Subcutaneous abdominal adipose tissue (tissue), 5 donors: ENCODE measurements at regions not wholly inside any gene's neighbourhood (a gene's known extent, or its start where the extent isn't known, plus 50 kb on each side); places are given as distances from the start of the nearest gene placed in this dataset.

Source experiments
- H3K27ac ChIP-seq: one replicate; pipeline ENCODE4 v1.7.0; 2013; ENCODE audit warnings: low read depth, mild to moderate bottlenecking, inconsistent platforms, low read length, moderate library complexity
- H3K27me3 ChIP-seq, 5 donors: one replicate each; pipeline ENCODE4 v1.7.0; 2013; ENCODE audit warnings: low read length in 5 of 5, inconsistent platforms in 1 of 5; ENCODE audit not compliant: control insufficient read depth in 5 of 5, insufficient read depth in 4 of 5
- H3K36me3 ChIP-seq, 5 donors: one replicate each; pipeline ENCODE4 v1.7.0; 2013; ENCODE audit warnings: low read length in 5 of 5; ENCODE audit not compliant: control insufficient read depth in 5 of 5, insufficient read depth in 5 of 5
- H3K4me1 ChIP-seq, 5 donors: one replicate each; pipeline ENCODE4 v1.7.0; 2013; ENCODE audit warnings: low read length in 5 of 5, mild to moderate bottlenecking in 3 of 5, moderate library complexity in 1 of 5; ENCODE audit not compliant: control insufficient read depth in 5 of 5, insufficient read depth in 5 of 5
- H3K4me3 ChIP-seq, 5 donors: one replicate each; pipeline ENCODE4 v1.7.0; 2013; ENCODE audit warnings: low read length in 5 of 5, low read depth in 1 of 5
- H3K9ac ChIP-seq, 5 donors: one replicate each; pipeline ENCODE4 v1.7.0; 2013; ENCODE audit warnings: low read length in 5 of 5, mild to moderate bottlenecking in 4 of 5, moderate library complexity in 3 of 5
- H3K9me3 ChIP-seq, 5 donors: one replicate each; pipeline ENCODE4 v1.7.0; 2013; ENCODE audit warnings: low read length in 5 of 5; ENCODE audit not compliant: control insufficient read depth in 5 of 5
- donor health status: healthy.
- donor health status: healthy.
- donor health status: healthy.
- donor health status: healthy.
- donor health status: healthy.

DNA sequence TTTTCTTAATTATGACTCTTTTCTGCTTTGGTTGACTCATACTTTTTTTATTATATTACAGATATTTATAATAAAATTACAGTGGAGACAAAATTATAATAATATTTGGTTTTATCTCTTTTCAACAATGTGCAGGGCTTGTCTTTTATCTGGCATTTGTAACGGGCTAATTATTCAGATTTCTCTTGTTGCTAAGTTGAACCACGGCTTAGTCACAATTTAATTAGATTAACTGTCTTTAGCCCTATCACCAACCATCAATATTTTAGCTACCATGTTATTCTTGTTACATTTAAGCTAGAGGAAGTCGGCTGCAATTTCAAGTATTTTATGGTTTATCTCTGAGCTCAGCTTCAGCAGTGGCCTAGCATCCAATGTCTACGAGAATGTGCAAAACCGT lies 798.9 kb upstream of the CA10 start:
- Histone ChIP-seq H3K4me1 (no peaks in the 10 kb centered on the region), H3K27ac (no peak overlapping the region), H3K4me3 (no peak overlapping the region), H3K27me3 (no peaks in the 10 kb centered on the region), H3K9me3 (peaks cover 0 to 2% (median 0%) of the 10 kb centered on the region in 5 donors), H3K36me3 (no peaks in the 10 kb centered on the region), H3K9ac (no peak overlapping the region)

DNA sequence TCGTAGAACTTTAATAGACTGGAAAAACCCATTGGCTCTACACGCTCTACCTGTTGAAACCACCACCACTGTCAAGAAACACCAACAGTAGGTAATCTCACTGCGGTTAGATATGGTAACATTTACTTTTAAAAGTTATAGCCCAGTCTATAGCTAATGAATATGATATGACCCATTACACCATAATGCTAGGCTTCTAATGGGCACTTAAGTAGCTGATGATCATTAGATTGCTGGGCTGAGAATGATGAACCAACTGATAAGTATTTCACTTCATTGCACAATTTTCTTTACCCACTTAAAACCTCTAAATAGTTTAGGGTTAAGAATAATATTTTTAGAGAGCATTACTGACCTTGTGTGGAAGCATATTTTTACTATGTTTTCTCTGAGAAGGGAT lies 788.9 kb upstream of the CA10 start:
- Histone ChIP-seq H3K9ac (no peak overlapping the region), H3K9me3 (no peaks in the 10 kb centered on the region), H3K27ac (no peak overlapping the region), H3K4me3 (no peak overlapping the region), H3K4me1 (no peaks in the 10 kb centered on the region), H3K36me3 (no peaks in the 10 kb centered on the region), H3K27me3 (no peaks in the 10 kb centered on the region)

DNA sequence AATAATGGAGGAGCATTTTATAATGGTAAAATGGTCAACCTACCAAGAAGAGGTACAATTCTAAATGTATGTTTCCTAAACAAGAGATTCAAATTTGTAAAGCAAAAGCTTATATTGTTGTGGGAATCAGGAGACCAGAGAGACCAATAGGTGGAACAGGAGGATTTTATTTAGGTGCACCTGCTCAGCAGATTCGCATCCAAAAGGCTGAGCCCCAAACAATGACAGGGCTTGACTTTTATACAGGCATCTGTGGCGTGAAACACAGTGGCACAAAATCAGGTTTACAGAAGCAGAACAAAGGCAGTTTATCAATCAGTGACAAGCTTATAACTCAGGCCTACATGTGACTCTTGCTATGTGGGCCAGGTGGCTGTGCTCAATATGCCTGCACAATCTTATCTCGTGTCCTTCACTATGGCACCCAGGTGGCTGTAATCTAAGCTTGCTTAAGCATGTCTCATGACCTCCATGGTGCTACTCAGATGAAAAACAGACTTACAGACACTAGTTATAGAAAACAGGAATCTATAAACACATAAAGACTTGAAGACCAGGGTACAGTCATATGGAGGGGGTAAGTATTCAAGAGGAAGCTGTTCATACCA lies 780.2 kb upstream of the CA10 start:
- Histone ChIP-seq H3K36me3 (no peaks in the 10 kb centered on the region), H3K27me3 (no peaks in the 10 kb centered on the region), H3K9ac (no peak overlapping the region), H3K4me1 (no peaks in the 10 kb centered on the region), H3K9me3 (peaks cover 5 to 23% (median 6%) of the 10 kb centered on the region in 5 donors), H3K4me3 (no peak overlapping the region), H3K27ac (no peak overlapping the region)

DNA sequence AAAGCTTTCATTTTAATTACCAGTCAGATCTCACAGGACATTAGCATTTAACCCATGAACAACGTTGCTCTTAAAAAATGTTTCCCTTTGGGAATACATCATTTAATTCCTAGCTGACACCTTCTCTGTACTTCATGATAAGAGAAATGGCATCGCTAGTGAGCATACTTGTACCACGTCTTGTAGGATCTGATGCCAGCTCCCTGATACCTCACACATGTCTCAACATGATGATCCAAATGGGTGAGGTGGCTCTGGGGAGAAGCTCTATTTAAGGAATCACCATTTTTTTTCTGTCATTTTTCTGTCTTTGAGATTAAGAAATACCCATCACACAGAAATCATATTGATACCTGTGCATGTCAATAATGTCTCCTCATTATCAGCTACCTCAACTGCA lies 772.1 kb upstream of the CA10 start:
- Histone ChIP-seq H3K9ac (no peak overlapping the region), H3K9me3 (no peaks in the 10 kb centered on the region), H3K27me3 (no peaks in the 10 kb centered on the region), H3K4me3 (no peak overlapping the region), H3K27ac (no peak overlapping the region), H3K4me1 (no peaks in the 10 kb centered on the region), H3K36me3 (no peaks in the 10 kb centered on the region)

DNA sequence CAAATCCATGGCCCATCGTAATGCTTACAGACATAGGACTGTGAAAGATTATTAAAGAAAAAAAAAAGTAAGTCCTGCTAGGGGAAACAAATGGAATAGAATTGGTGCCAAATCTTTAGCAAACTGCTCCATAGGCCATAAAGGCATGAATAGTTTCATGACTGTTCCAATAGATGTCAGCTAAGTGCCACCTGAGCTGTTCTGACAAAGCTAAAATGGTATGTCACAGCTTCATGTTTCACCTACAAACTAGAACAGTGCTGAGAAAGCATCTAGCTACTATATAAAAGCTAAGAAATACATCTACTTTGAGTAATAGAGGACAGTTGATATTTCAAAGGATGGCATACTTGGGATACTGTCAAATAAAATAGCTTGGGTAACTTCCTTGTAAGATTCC lies 771.6 kb upstream of the CA10 start:
- no peak overlapping the region for H3K4me3 ChIP-seq
- H3K27ac ChIP-seq: no peak overlapping the region
- no peak overlapping the region for H3K9ac ChIP-seq
- no peaks in the 10 kb centered on the region for H3K9me3 ChIP-seq
- no peaks in the 10 kb centered on the region for H3K36me3 ChIP-seq
- H3K4me1 ChIP-seq: no peaks in the 10 kb centered on the region
- no peaks in the 10 kb centered on the region for H3K27me3 ChIP-seq

DNA sequence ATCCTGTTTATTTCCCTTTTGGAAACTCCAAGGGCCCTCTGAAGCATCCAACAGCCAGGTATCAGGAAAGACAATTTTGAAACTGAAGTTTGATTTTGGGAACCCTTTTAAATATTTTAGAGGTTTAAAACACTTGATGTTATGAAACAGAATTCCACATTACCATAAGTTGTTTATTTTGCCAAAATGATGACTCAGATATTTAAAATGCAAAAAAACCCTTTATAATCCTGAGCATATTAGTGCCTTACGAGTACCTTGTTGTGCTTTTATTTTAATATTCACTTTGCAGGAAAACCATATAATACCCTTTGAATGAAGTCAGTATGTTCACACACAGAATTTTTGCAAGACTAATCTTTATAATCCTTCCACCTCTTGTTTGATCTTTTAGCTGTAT lies 765.1 kb upstream of the CA10 start:
- Histone ChIP-seq H3K36me3 (no peaks in the 10 kb centered on the region), H3K4me3 (no peak overlapping the region), H3K27me3 (no peaks in the 10 kb centered on the region), H3K9me3 (no peaks in the 10 kb centered on the region), H3K9ac (no peak overlapping the region), H3K27ac (no peak overlapping the region), H3K4me1 (no peaks in the 10 kb centered on the region)

DNA sequence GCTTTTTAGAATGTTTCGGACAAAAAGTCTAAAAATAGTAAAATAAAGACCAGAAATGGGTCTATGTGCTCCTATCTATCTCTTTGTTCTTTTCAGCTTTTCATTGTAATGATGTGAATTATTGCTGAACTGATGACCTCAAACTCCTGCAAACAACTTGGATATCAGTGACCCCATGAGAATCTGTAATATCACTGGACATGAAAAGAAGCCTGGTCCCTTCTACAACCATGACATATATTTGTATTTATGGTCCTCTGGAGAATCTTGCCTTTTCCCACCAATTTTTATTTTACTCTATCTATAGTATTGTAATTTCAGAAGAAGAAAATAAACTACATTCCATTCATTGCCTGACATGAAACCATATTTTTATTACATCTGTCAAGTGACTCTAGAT lies 740.7 kb upstream of the CA10 start:
- Histone ChIP-seq H3K27ac (no peak overlapping the region), H3K9me3 (no peaks in the 10 kb centered on the region)

DNA sequence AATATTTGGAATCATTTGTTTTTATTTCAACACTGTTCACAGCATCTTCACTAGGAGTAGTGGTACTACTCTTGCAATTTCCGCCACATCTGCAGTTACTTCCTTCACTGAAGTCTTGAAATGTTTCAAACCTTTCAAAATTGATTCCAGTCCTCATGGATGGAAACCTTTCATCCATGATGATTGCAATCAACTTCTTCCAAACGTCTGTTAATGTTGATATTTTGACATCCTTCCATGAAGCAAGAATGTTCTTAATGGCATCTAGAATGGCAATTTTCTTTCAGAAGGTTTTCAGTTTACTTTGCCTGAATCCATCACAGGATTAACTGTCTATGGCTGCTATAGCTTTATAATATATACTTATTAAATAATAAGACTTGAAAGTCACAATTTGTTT lies 736.8 kb upstream of the CA10 start:
- Histone ChIP-seq H3K9me3 (no peaks in the 10 kb centered on the region), H3K9ac (no peak overlapping the region), H3K27ac (no peak overlapping the region), H3K27me3 (no peaks in the 10 kb centered on the region), H3K4me3 (no peak overlapping the region), H3K4me1 (no peaks in the 10 kb centered on the region), H3K36me3 (no peaks in the 10 kb centered on the region)

More for the DNA sequence above, 740.7 kb upstream of the CA10 start:
- Histone ChIP-seq H3K4me3 (no peak overlapping the region), H3K4me1 (no peaks in the 10 kb centered on the region), H3K36me3 (no peaks in the 10 kb centered on the region), H3K27me3 (no peaks in the 10 kb centered on the region), H3K9ac (no peak overlapping the region)

DNA sequence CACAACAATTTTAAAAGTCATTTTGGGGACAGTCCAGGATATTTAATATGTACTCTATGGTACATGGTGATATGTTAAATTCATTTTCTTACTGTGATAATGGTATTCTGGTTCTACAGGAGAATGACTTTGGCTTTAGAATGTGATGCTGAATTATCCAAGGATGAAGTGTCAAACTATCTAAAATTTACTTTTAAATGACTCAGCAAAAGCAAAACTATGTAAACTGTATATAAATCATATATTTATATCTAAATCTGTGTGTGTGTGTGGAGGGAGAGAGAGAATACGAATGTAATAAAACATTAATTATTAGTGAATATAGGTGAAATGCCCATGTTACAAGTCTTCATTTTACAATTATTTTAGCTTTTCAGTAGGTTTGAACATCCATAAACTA lies 733.8 kb upstream of the CA10 start:
- H3K9me3 ChIP-seq: no peaks in the 10 kb centered on the region
- no peak overlapping the region for H3K9ac ChIP-seq
- no peaks in the 10 kb centered on the region for H3K27me3 ChIP-seq
- no peaks in the 10 kb centered on the region for H3K4me1 ChIP-seq
- H3K4me3 ChIP-seq: no peak overlapping the region
- H3K36me3 ChIP-seq: no peaks in the 10 kb centered on the region
- no peak overlapping the region for H3K27ac ChIP-seq

DNA sequence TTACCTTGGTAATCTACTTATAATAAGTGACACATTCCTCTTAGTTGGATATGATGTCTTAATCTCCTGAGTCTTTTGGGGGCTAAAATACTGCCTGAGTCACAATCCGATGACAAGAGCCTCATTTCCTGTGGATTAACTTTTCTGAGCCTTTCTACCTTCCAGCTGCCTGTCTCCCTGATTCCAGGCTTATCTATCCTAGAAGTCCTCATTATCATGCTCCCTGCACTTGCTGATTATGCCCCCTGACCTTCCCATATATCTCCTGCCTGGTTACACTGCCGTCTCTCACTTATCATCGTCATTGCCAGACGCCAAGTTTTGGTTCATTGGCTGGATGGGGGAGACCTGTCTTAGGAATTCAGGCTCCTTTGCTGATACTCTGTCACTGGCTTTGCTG lies 727.4 kb upstream of the CA10 start:
- H3K27ac ChIP-seq: no peak overlapping the region
- no peaks in the 10 kb centered on the region for H3K4me1 ChIP-seq
- H3K4me3 ChIP-seq: no peak overlapping the region
- H3K9me3 ChIP-seq: peaks cover 0 to 2% (median 0%) of the 10 kb centered on the region in 5 donors
- no peak overlapping the region for H3K9ac ChIP-seq
- no peaks in the 10 kb centered on the region for H3K36me3 ChIP-seq
- H3K27me3 ChIP-seq: peaks cover 0 to 9% (median 2%) of the 10 kb centered on the region in 5 donors
